CD4-positive, alpha-beta T cell treated with Interleukin-4 for 1 hour (primary cell): ENCODE measurements at regions not wholly inside any gene's neighbourhood (a gene's known extent, or its start where the extent isn't known, plus 50 kb on each side); places are given as distances from the start of the nearest gene placed in this dataset.

ENCODE experiments used
- DNase-seq, 2 donors: peaks; one replicate each; pipeline ENCODE4 v3.0.0-alpha.2; 2020 to 2022

GRCh38 chr13:111953546-111954178 lies 113.3 kb upstream of the SOX1 start:
- no peak for DNase-seq

GRCh38 chr13:111954661-111955411 lies 112.1 kb upstream of the SOX1 start:
- no peak for DNase-seq

- DNase-seq = no peak
Observed at GRCh38 chr13:111955412-111956065, 111.4 kb upstream of the SOX1 start.

- DNase-seq = no peak
Observed at GRCh38 chr13:111956261-111957151, 110.4 kb upstream of the SOX1 start.

GRCh38 chr13:111957913-111958450 lies 109.0 kb upstream of the SOX1 start:
- DNase-seq = no peak

GRCh38 chr13:111958612-111959395 lies 108.1 kb upstream of the SOX1 start:
- DNase-seq = no peak

- no peak for DNase-seq
Observed at GRCh38 chr13:111960152-111960772, 106.7 kb upstream of the SOX1 start.

- no peak for DNase-seq
Observed at GRCh38 chr13:111961236-111961635, 105.7 kb upstream of the SOX1 start.

- no peak for DNase-seq
Observed at GRCh38 chr13:111961651-111962192, 105.2 kb upstream of the SOX1 start.

- DNase-seq = no peak
Observed at GRCh38 chr13:111962431-111962891, 104.5 kb upstream of the SOX1 start.

GRCh38 chr13:111963031-111963430 lies 103.9 kb upstream of the SOX1 start:
- no peak for DNase-seq

- DNase-seq = no peak
Observed at GRCh38 chr13:111964411-111965035, 102.4 kb upstream of the SOX1 start.

GRCh38 chr13:111965466-111966214 lies 101.3 kb upstream of the SOX1 start:
- no peak for DNase-seq

GRCh38 chr13:111966933-111967332 lies 100.0 kb upstream of the SOX1 start:
- DNase-seq = no peak

- no peak for DNase-seq
Observed at GRCh38 chr13:111967572-111968201, 99.3 kb upstream of the SOX1 start.

- no peak for DNase-seq
Observed at GRCh38 chr13:111968336-111969010, 98.5 kb upstream of the SOX1 start.

- DNase-seq = no peak
Observed at GRCh38 chr13:111969551-111970135, 97.3 kb upstream of the SOX1 start.

- no peak for DNase-seq
Observed at GRCh38 chr13:111970494-111971141, 96.3 kb upstream of the SOX1 start.
